ENCODE measurements at regions not wholly inside any gene's neighbourhood (a gene's known extent, or its start where the extent isn't known, plus 50 kb on each side); places are given as distances from the start of the nearest gene placed in this dataset.

DNA sequence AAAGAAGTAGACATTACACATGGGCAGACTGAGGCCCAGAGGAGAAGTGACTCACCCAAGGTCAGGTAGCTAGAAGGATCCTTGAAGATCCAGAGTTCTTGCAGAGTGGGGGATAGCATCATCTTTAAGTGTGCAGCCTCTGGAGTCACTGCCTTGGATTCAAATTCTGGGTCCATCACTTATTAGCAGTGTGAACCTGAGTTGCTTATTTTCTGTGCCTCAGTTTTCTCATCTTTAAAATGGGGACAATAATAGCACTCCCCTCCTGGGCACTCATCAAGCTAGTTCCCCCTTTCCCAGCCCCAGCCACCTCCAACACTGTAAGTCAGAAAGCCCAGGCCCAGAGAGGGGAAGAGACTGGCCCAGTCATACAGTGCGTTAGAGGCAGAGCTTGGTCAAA lies 141.8 kb upstream of the PJA1 start:
- no peaks in the 10 kb centered on the region for H3K9me3 ChIP-seq (replicated peaks; ENCODE audit: control insufficient read depth, insufficient read depth, low read length)
- ATAC-seq, result no peak
- ChIA-PET RAD21 (ENCODE audit: unreplicated experiment) (no interaction called here), CTCF (no interaction called here), SMC1A (ENCODE audit: uncharacterized antibody, unreplicated experiment) (no interaction called here), POLR2A (no interaction called here)
- no peaks in the 10 kb centered on the region for H4K20me1 ChIP-seq (ENCODE audit: control insufficient read depth, insufficient read depth)
- no peak for FAIRE-seq
- no peak for DNase-seq (ENCODE audit: low read depth, low spot score)
- no peaks in the 10 kb centered on the region for H3K36me3 ChIP-seq (ENCODE audit: control insufficient read depth in 2 of 2, insufficient read depth in 2 of 2, low read length in 1 of 2)
- H3K27me3 ChIP-seq (replicated peaks in 1 of 2; ENCODE audit: control insufficient read depth in 2 of 2, insufficient read depth in 2 of 2, low read length in 1 of 2), result no peaks in the 10 kb centered on the region
- no peak overlapping the region for H3K27ac ChIP-seq (ENCODE audit: control insufficient read depth, insufficient read depth)
- no peak overlapping the region for H3K4me2 ChIP-seq (ENCODE audit: control insufficient read depth, insufficient read depth)
- 43% methylated on average over 1 of the region's 1 CpG for WGBS (ENCODE audit: insufficient coverage, insufficient replicate concordance, low lambda C conversion rate, missing lambda C conversion rate)
- BruUV-seq (replicated peaks), result no TSS peak
- in situ Hi-C loops (cut with MboI) (no loop called here), intact Hi-C loops (cut with micrococcal nuclease; ENCODE audit: unreplicated experiment) (no loop called here)
- no peaks in the 10 kb centered on the region for H3K4me1 ChIP-seq (ENCODE audit: control insufficient read depth, insufficient read depth, low read length)
- H3K4me3 ChIP-seq, result no peak overlapping the region
- H2AFZ ChIP-seq (ENCODE audit: control insufficient read depth, low read depth, low read length), result no peak overlapping the region
- H3K79me2 ChIP-seq (ENCODE audit: control insufficient read depth, insufficient read depth, low read length), result no peaks in the 10 kb centered on the region
- H3K9ac ChIP-seq (ENCODE audit: control insufficient read depth, insufficient read depth, low read length), result no peak overlapping the region
- TF ChIP-seq STAT3 (IDR thresholded peaks at IDR 0.05; ENCODE audit: low read depth, low read length) (no peak), HCFC1 (IDR thresholded peaks at IDR 0.05; ENCODE audit: low read length) (no peak), EGR1 (IDR thresholded peaks at IDR 0.05; ENCODE audit: borderline replicate concordance in 1 of 2, low read depth in 2 of 2, low read length in 2 of 2) (no peak), IRF5 (IDR thresholded peaks at IDR 0.05; ENCODE audit: borderline replicate concordance) (no peak), ZNF207 (IDR thresholded peaks at IDR 0.05; ENCODE audit: borderline replicate concordance) (no peak), ATF7 (IDR thresholded peaks at IDR 0.05; ENCODE audit: low read depth) (no peak), CUX1 (IDR thresholded peaks at IDR 0.05; ENCODE audit: insufficient replicate concordance, low read depth, low read length) (no peak), TAF1 (IDR thresholded peaks at IDR 0.05; ENCODE audit: borderline replicate concordance, low read depth, low read length) (no peak), BMI1 (IDR thresholded peaks at IDR 0.05; ENCODE audit: borderline replicate concordance) (no peak)
